CD4-positive, alpha-beta memory T cell (primary cell): ENCODE measurements at regions not wholly inside any gene's neighbourhood (a gene's known extent, or its start where the extent isn't known, plus 50 kb on each side); places are given as distances from the start of the nearest gene placed in this dataset.
"Not testable (repeated sequence)": the region's sequence is repeated elsewhere in the genome, so short reads cannot be mapped to it uniquely, and the experiment has no call there.

Experiments used
- CTCF ChIA-PET: fragments of 350-600 bp; sonication (Branson Sonifier 250); formaldehyde crosslinking; loops from one replicate; lab custom pipeline; 2021; ENCODE audit warnings: inconsistent platforms; ENCODE audit not compliant: partially characterized antibody; lab: Charles Lee
- POLR2A ChIA-PET: fragments of 350-600 bp; sonication (Branson Sonifier 250); formaldehyde crosslinking; loops from one replicate; lab custom pipeline; 2021; ENCODE audit not compliant: partially characterized antibody; lab: Charles Lee
- DNase-seq, 5 donors: peaks; one replicate each; pipeline versions ENCODE4 v3.0.0 to v3.0.0-alpha.2; 2020 to 2022; ENCODE audit warnings: mixed read lengths in 1 of 5
- H3K27ac ChIP-seq: one replicate; pipeline ENCODE4 v1.7.0; 2013; ENCODE audit warnings: low read depth, low read length
- H3K27me3 ChIP-seq: 2 replicates; pipeline ENCODE4 v1.7.0; 2013; ENCODE audit warnings: mild to moderate bottlenecking, low read length, moderate library complexity; ENCODE audit not compliant: insufficient read depth
- H3K36me3 ChIP-seq: 2 replicates; pipeline ENCODE4 v1.7.0; 2013; ENCODE audit warnings: mild to moderate bottlenecking, low read length, moderate library complexity; ENCODE audit not compliant: insufficient read depth
- H3K4me1 ChIP-seq: 2 replicates; pipeline ENCODE4 v1.7.0; 2013; ENCODE audit warnings: mild to moderate bottlenecking, low read length, moderate library complexity; ENCODE audit not compliant: insufficient read depth
- H3K4me3 ChIP-seq, 2 donors: one replicate each; pipeline ENCODE4 v1.7.0; 2013; ENCODE audit warnings: low read length in 2 of 2, mild to moderate bottlenecking in 1 of 2
- H3K9me3 ChIP-seq, 2 donors: one replicate each; pipeline ENCODE4 v1.7.0; 2013; ENCODE audit warnings: low read length in 2 of 2, control low read depth in 1 of 2; ENCODE audit not compliant: control insufficient read depth in 1 of 2
- H3K27ac Mint-ChIP-seq, 7 donors: one replicate each; pipeline ENCODE4 v1.8.0; 2020 to 2021; ENCODE audit warnings: mixed read lengths in 7 of 7, mild to moderate bottlenecking in 6 of 7, inconsistent platforms in 3 of 7, moderate library complexity in 3 of 7
- H3K27me3 Mint-ChIP-seq, 2 donors: one replicate each; pipeline ENCODE4 v1.8.0; 2020 to 2021; ENCODE audit warnings: mixed read lengths in 2 of 2
- H3K36me3 Mint-ChIP-seq, 2 donors: one replicate each; pipeline ENCODE4 v1.8.0; 2020 to 2021; ENCODE audit warnings: mixed read lengths in 2 of 2, inconsistent platforms in 1 of 2, mild to moderate bottlenecking in 1 of 2
- H3K4me1 Mint-ChIP-seq, 4 donors: one replicate each; pipeline ENCODE4 v1.8.0; 2020 to 2021; ENCODE audit warnings: mixed read lengths in 4 of 4, mild to moderate bottlenecking in 1 of 4
- H3K4me3 Mint-ChIP-seq, 8 donors: one replicate each; pipeline ENCODE4 v1.8.0; 2020 to 2021; ENCODE audit warnings: mixed read lengths in 8 of 8, mild to moderate bottlenecking in 7 of 8, moderate library complexity in 6 of 8, inconsistent platforms in 3 of 8
- H3K9me3 Mint-ChIP-seq, 8 donors: one replicate each; pipeline ENCODE4 v1.8.0; 2020 to 2021; ENCODE audit warnings: mixed read lengths in 8 of 8, mild to moderate bottlenecking in 5 of 8, inconsistent platforms in 3 of 8, moderate library complexity in 1 of 8
- intact Hi-C: fragments of 100-400 bp; cut with micrococcal nuclease; formaldehyde crosslinking; loops from one replicate; pipeline ENCODE4 v1.15.1; 2023

- H3K9me3 Mint-ChIP-seq, result no peaks in the 10 kb centered on the region
- no peaks in the 10 kb centered on the region for H3K36me3 Mint-ChIP-seq
- Histone ChIP-seq H3K27me3 (peaks cover 7% of the 10 kb centered on the region), H3K4me3 (no peak overlapping the region), H3K4me1 (no peaks in the 10 kb centered on the region), H3K36me3 (no peaks in the 10 kb centered on the region), H3K27ac (no peak overlapping the region), H3K9me3 (no peaks in the 10 kb centered on the region)
- no peak overlapping the region for H3K4me3 Mint-ChIP-seq
- intact Hi-C loops, result no loop called here
- no peak for DNase-seq
- ChIA-PET CTCF (interaction anchor here (0.9 to 1.2 kb wide), 2 partner anchors 10 to 146 kb away, joined by 3 read pairs; no protein-coding TSS in a partner anchor), POLR2A (no interaction called here)
- H3K27ac Mint-ChIP-seq, result peak overlapping the region in 1 of 7 donors; percentile 83
- H3K27me3 Mint-ChIP-seq, result peaks cover 21 to 26% of the 10 kb centered on the region in 2 donors
- no peaks in the 10 kb centered on the region for H3K4me1 Mint-ChIP-seq
These were observed 97.7 kb upstream of the KIF2A start for GRCh38 chr5:62208218-62208852.

- no peak overlapping the region for H3K4me3 Mint-ChIP-seq
- no peaks in the 10 kb centered on the region for H3K9me3 ChIP-seq
- no peaks in the 10 kb centered on the region for H3K27me3 ChIP-seq
- no peaks in the 10 kb centered on the region for H3K4me1 ChIP-seq
- no peak overlapping the region for H3K27ac ChIP-seq
- no peak for DNase-seq
- no peak overlapping the region for H3K4me3 ChIP-seq
- no peaks in the 10 kb centered on the region for H3K36me3 ChIP-seq
- H3K9me3 Mint-ChIP-seq, result no peaks in the 10 kb centered on the region
- peaks cover 21 to 28% of the 10 kb centered on the region in 2 donors for H3K27me3 Mint-ChIP-seq
- intact Hi-C loops, result no loop called here
- H3K27ac Mint-ChIP-seq, result no peak overlapping the region
- H3K4me1 Mint-ChIP-seq, result no peaks in the 10 kb centered on the region
- CTCF ChIA-PET, result no interaction called here
- POLR2A ChIA-PET, result no interaction called here
- H3K36me3 Mint-ChIP-seq, result no peaks in the 10 kb centered on the region
These were observed 94.6 kb upstream of the KIF2A start for GRCh38 chr5:62211405-62211804.

GRCh38 chr5:62212648-62213047, 93.4 kb upstream of the KIF2A start:
- Mint-ChIP-seq H3K9me3 (no peaks in the 10 kb centered on the region), H3K4me1 (no peaks in the 10 kb centered on the region), H3K36me3 (no peaks in the 10 kb centered on the region), H3K4me3 (no peak overlapping the region), H3K27ac (no peak overlapping the region), H3K27me3 (peaks cover 19 to 28% of the 10 kb centered on the region in 2 donors)
- no peak for DNase-seq
- Histone ChIP-seq H3K4me3 (no peak overlapping the region), H3K9me3 (no peaks in the 10 kb centered on the region), H3K36me3 (no peaks in the 10 kb centered on the region), H3K4me1 (no peaks in the 10 kb centered on the region), H3K27ac (no peak overlapping the region), H3K27me3 (no peaks in the 10 kb centered on the region)
- CTCF ChIA-PET, result interaction anchor here (0.8 kb wide), 1 partner anchor 13 kb away, joined by 3 read pairs; no protein-coding TSS in a partner anchor
- intact Hi-C loops, result no loop called here
- POLR2A ChIA-PET, result no interaction called here

GRCh38 chr5:62214701-62215100, 91.3 kb upstream of the KIF2A start:
- Histone ChIP-seq H3K27me3 (no peaks in the 10 kb centered on the region), H3K4me3 (no peak overlapping the region), H3K36me3 (no peaks in the 10 kb centered on the region), H3K27ac (no peak overlapping the region), H3K9me3 (no peaks in the 10 kb centered on the region), H3K4me1 (no peaks in the 10 kb centered on the region)
- no peaks in the 10 kb centered on the region for H3K4me1 Mint-ChIP-seq
- no peak overlapping the region for H3K4me3 Mint-ChIP-seq
- H3K36me3 Mint-ChIP-seq, result no peaks in the 10 kb centered on the region
- DNase-seq, result no peak
- peaks cover 17 to 19% of the 10 kb centered on the region in 2 donors for H3K27me3 Mint-ChIP-seq
- no peaks in the 10 kb centered on the region for H3K9me3 Mint-ChIP-seq
- POLR2A ChIA-PET, result no interaction called here
- H3K27ac Mint-ChIP-seq, result no peak overlapping the region
- CTCF ChIA-PET, result interaction anchor here (0.8 kb wide), 1 partner anchor 9 kb away, joined by 3 read pairs; no protein-coding TSS in a partner anchor
- intact Hi-C loops, result no loop called here

GRCh38 chr5:62216603-62217002, 89.4 kb upstream of the KIF2A start:
- DNase-seq, H3K4me1 ChIP-seq, CTCF ChIA-PET, H3K4me3 ChIP-seq, H3K27me3 ChIP-seq, intact Hi-C loops, H3K36me3 Mint-ChIP-seq, H3K4me3 Mint-ChIP-seq, H3K27ac ChIP-seq, H3K9me3 ChIP-seq, H3K4me1 Mint-ChIP-seq, H3K9me3 Mint-ChIP-seq, H3K27ac Mint-ChIP-seq, H3K36me3 ChIP-seq, POLR2A ChIA-PET: not testable (repeated sequence)
- H3K27me3 Mint-ChIP-seq, result peaks cover 18 to 21% of the 10 kb centered on the region in 2 donors

GRCh38 chr5:62217095-62217494, 88.9 kb upstream of the KIF2A start:
- intact Hi-C loops, H3K27me3 ChIP-seq, H3K4me1 Mint-ChIP-seq, POLR2A ChIA-PET, H3K4me3 ChIP-seq, H3K9me3 ChIP-seq, H3K27ac Mint-ChIP-seq, DNase-seq, H3K27ac ChIP-seq, H3K4me3 Mint-ChIP-seq, H3K4me1 ChIP-seq, CTCF ChIA-PET, H3K36me3 ChIP-seq, H3K36me3 Mint-ChIP-seq, H3K9me3 Mint-ChIP-seq: not testable (repeated sequence)
- peaks cover 14 to 16% of the 10 kb centered on the region in 2 donors for H3K27me3 Mint-ChIP-seq

GRCh38 chr5:62218860-62219259, 87.1 kb upstream of the KIF2A start:
- H3K9me3 ChIP-seq, CTCF ChIA-PET, H3K27ac ChIP-seq, DNase-seq, H3K4me3 Mint-ChIP-seq, H3K27ac Mint-ChIP-seq, intact Hi-C loops, H3K27me3 ChIP-seq, H3K9me3 Mint-ChIP-seq, H3K4me1 ChIP-seq, H3K36me3 ChIP-seq, H3K36me3 Mint-ChIP-seq, H3K4me1 Mint-ChIP-seq, H3K4me3 ChIP-seq, POLR2A ChIA-PET: not testable (repeated sequence)
- H3K27me3 Mint-ChIP-seq, result peaks cover 12 to 14% of the 10 kb centered on the region in 2 donors
